ENCODE measurements at regions not wholly inside any gene's neighbourhood (a gene's known extent, or its start where the extent isn't known, plus 50 kb on each side); places are given as distances from the start of the nearest gene placed in this dataset.
"Not testable (repeated sequence)": the region's sequence is repeated elsewhere in the genome, so short reads cannot be mapped to it uniquely, and the experiment has no call there.

DNA sequence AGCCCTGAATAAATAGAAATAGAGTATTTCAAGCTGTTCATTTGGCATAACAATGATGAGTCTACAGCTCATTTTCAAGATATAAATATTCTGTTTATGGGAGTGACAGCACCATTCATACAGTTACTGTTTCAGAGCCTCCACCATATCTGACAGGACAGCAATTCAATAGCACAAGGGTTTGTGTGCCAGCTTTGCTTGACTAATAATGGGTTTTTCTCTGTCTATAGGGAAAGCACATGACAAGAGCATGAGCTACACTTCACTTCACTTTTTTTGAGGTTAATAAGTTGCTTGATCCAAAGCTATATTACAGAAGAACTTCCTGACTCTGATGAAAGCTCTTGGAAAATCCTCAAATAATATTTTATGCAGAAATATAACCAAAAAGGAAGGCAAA lies 297.1 kb downstream of the RPIA start:
- intact Hi-C loops (cut with DNase I; ENCODE audit: low total_unique reads), result not testable (repeated sequence)

GRCh38 chr2:88992819-88993218 lies 301.3 kb downstream of the RPIA start:
- DNase-seq; H3K27me3 ChIP-seq; H3K4me1 ChIP-seq; intact Hi-C loops (cut with DNase I; ENCODE audit: low total_unique reads); H3K9me3 ChIP-seq; H3K4me3 ChIP-seq; H3K36me3 ChIP-seq; H3K27ac ChIP-seq: not testable (repeated sequence)

More for the DNA sequence above, 297.1 kb downstream of the RPIA start:
- not testable (repeated sequence) for DNase-seq, H3K4me3 ChIP-seq, H3K36me3 ChIP-seq, H3K27me3 ChIP-seq, H3K4me1 ChIP-seq, H3K9me3 ChIP-seq, H3K27ac ChIP-seq

- DNase-seq; H3K4me1 ChIP-seq; H3K4me3 ChIP-seq; H3K27ac ChIP-seq; H3K36me3 ChIP-seq; intact Hi-C loops (cut with DNase I; ENCODE audit: low total_unique reads); H3K9me3 ChIP-seq; H3K27me3 ChIP-seq: not testable (repeated sequence)
Observed at GRCh38 chr2:88994856-88995255, 303.4 kb downstream of the RPIA start.

DNA sequence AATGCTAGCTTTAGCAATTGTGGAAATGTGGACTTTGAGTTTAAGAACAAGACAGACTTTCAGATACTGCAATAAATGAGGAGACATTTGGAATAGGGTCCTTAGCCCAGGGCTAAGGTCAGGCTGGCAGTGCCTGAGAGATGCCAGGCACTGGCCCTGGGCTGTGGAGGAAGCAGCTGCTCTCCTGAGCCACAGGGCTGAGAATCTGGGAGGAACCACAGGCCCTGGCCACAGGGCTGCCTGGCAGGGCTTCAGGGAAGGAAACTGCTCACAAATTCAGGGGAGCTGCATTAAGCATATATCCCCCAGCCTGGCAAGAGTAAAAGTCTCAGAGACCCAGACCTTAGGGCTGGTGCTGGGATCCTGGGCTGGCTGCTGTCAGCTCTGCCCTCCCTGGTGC lies 305.1 kb downstream of the RPIA start:
- DNase-seq; H3K9me3 ChIP-seq; H3K27me3 ChIP-seq; H3K4me1 ChIP-seq; intact Hi-C loops (cut with DNase I; ENCODE audit: low total_unique reads); H3K27ac ChIP-seq; H3K4me3 ChIP-seq; H3K36me3 ChIP-seq: not testable (repeated sequence)

GRCh38 chr2:88999365-88999764 lies 307.9 kb downstream of the RPIA start:
- H3K27ac ChIP-seq, result no peak overlapping the region
- intact Hi-C loops (cut with DNase I; ENCODE audit: low total_unique reads), result no loop called here
- H3K9me3 ChIP-seq, result no peaks in the 10 kb centered on the region
- no peaks in the 10 kb centered on the region for H3K27me3 ChIP-seq
- H3K4me3 ChIP-seq, result no peak overlapping the region
- no peaks in the 10 kb centered on the region for H3K4me1 ChIP-seq
- no peaks in the 10 kb centered on the region for H3K36me3 ChIP-seq
- no peak for DNase-seq
- TF ChIP-seq POLR2A (IDR thresholded peaks at IDR 0.05), result no peak
- TF ChIP-seq, protein P1, sequence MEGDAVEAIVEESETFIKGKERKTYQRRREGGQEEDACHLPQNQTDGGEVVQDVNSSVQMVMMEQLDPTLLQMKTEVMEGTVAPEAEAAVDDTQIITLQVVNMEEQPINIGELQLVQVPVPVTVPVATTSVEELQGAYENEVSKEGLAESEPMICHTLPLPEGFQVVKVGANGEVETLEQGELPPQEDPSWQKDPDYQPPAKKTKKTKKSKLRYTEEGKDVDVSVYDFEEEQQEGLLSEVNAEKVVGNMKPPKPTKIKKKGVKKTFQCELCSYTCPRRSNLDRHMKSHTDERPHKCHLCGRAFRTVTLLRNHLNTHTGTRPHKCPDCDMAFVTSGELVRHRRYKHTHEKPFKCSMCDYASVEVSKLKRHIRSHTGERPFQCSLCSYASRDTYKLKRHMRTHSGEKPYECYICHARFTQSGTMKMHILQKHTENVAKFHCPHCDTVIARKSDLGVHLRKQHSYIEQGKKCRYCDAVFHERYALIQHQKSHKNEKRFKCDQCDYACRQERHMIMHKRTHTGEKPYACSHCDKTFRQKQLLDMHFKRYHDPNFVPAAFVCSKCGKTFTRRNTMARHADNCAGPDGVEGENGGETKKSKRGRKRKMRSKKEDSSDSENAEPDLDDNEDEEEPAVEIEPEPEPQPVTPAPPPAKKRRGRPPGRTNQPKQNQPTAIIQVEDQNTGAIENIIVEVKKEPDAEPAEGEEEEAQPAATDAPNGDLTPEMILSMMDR (IDR thresholded peaks at IDR 0.05), result no peak

DNA sequence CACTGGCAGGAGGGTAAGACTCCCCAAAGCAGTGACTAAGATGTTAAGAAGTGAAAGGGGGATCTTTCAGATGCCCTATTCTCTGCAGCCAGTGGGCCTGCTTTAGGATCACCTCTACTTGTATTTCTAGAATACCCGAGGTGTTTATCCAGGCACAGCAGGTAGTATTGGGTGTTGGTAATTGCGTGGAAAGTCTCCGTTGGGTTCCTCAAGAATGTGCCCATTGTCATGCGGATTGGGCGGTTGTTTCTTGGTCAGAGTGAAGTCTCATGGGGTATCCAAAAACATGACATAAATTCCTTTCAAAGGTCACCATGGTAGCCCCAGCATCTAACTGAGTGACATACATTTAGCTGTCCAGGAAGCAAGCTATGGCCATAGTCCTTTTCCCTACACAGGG lies 308.8 kb downstream of the RPIA start:
- TF ChIP-seq POLR2A (IDR thresholded peaks at IDR 0.05), result no peak
- TF ChIP-seq, protein P1 (IDR thresholded peaks at IDR 0.05), result no peak
- H3K9me3 ChIP-seq, result no peaks in the 10 kb centered on the region
- DNase-seq, result no peak
- intact Hi-C loops (cut with DNase I; ENCODE audit: low total_unique reads), result no loop called here
- no peak overlapping the region for H3K4me3 ChIP-seq
- no peaks in the 10 kb centered on the region for H3K4me1 ChIP-seq
- H3K27me3 ChIP-seq, result no peaks in the 10 kb centered on the region
- no peak overlapping the region for H3K27ac ChIP-seq
- H3K36me3 ChIP-seq, result no peaks in the 10 kb centered on the region

GRCh38 chr2:89004238-89004637 lies 312.8 kb downstream of the RPIA start:
- H3K27me3 ChIP-seq; DNase-seq; H3K27ac ChIP-seq; H3K9me3 ChIP-seq; H3K4me3 ChIP-seq; H3K4me1 ChIP-seq; H3K36me3 ChIP-seq; intact Hi-C loops (cut with DNase I; ENCODE audit: low total_unique reads): not testable (repeated sequence)

DNA sequence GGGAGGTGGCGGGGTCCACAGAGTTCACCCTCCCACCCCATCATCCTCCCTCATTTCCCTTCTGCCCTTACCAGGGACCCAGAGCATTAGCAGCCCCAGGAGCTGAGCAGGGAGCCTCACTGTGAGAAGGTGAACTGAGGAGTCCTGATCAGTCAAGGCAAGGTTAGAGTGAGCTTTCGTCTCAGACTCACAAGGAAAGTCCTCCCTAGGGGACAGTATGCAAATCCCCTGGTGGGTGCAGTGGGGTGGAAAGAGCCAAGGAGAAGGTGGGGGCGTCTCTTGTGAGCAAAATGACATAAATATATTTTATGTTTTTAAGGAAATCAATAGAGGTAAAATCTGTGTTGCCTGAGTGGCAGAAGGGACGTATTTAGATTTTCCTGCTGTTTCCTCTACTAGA lies 329.1 kb downstream of the RPIA start:
- DNase-seq; H3K9me3 ChIP-seq; H3K27ac ChIP-seq; H3K4me1 ChIP-seq; H3K27me3 ChIP-seq; H3K36me3 ChIP-seq; H3K4me3 ChIP-seq; intact Hi-C loops (cut with DNase I; ENCODE audit: low total_unique reads): not testable (repeated sequence)

DNA sequence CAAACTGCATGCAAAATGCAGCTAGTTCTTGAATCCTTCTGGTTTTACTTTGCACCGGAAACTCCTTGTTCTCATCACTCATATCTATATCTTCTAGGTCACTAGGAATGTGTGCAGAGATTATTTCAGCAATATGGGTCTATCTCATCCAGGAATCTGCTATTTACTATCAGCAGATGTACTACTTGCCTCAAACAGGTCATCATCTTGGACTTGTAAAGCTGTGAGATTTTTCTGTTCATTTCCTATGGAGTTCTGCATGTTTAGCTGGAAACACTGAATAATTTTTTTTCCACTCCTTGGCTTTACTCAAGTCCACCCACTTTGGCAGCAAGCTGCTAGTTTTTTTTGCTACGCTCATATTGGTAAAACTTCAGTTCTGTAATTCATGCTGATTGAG lies 334.8 kb downstream of the RPIA start:
- H3K4me1 ChIP-seq; H3K9me3 ChIP-seq; DNase-seq; H3K4me3 ChIP-seq; H3K27me3 ChIP-seq; H3K27ac ChIP-seq; H3K36me3 ChIP-seq; intact Hi-C loops (cut with DNase I; ENCODE audit: low total_unique reads): not testable (repeated sequence)

- H3K9me3 ChIP-seq; H3K27me3 ChIP-seq; H3K4me1 ChIP-seq; DNase-seq; H3K27ac ChIP-seq; intact Hi-C loops (cut with DNase I; ENCODE audit: low total_unique reads); H3K4me3 ChIP-seq; H3K36me3 ChIP-seq: not testable (repeated sequence)
Observed at GRCh38 chr2:89027115-89027514, 335.6 kb downstream of the RPIA start.

DNA sequence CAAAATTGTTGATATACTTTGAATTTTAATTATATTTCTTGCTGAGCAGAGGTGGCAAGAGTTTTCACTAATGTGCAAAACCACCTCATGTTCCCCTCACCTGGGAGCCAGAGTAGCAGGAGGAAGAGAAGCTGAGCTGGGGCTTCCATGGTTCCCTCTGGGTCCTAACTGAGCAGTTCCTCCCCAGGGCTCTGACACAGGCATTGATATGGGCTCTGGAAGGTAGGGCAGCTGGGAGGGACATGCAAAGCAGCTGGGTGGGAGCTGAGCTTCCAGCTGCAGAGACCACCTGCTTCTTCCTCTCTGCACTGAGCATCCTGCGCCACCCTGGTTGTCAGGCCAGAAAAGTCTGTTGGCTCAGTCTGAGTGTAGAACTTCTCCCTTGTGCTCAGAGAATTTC lies 336.1 kb downstream of the RPIA start:
- H3K36me3 ChIP-seq; H3K4me3 ChIP-seq; H3K9me3 ChIP-seq; DNase-seq; H3K27me3 ChIP-seq; intact Hi-C loops (cut with DNase I; ENCODE audit: low total_unique reads); H3K27ac ChIP-seq; H3K4me1 ChIP-seq: not testable (repeated sequence)

GRCh38 chr2:89029257-89029656 lies 337.8 kb downstream of the RPIA start:
- H3K4me1 ChIP-seq; H3K27ac ChIP-seq; DNase-seq; intact Hi-C loops (cut with DNase I; ENCODE audit: low total_unique reads); H3K9me3 ChIP-seq; H3K36me3 ChIP-seq; H3K27me3 ChIP-seq; H3K4me3 ChIP-seq: not testable (repeated sequence)
